Trophoblast cell (in vitro differentiated cells and primary cell): ENCODE measurements at regions not wholly inside any gene's neighbourhood (a gene's known extent, or its start where the extent isn't known, plus 50 kb on each side); places are given as distances from the start of the nearest gene placed in this dataset.
"Not testable (repeated sequence)": the region's sequence is repeated elsewhere in the genome, so short reads cannot be mapped to it uniquely, and the experiment has no call there.

ENCODE experiments used
- DNase-seq, 2 donors: peaks; one replicate each; pipeline ENCODE4 v3.0.0-alpha.2; 2016
- H2AFZ ChIP-seq: 2 replicates; pipeline ENCODE4 v1.6.1; 2013; ENCODE audit warnings: low read length, moderate library complexity, mild to moderate bottlenecking; ENCODE audit not compliant: insufficient read depth, poor library complexity
- H2AK5ac ChIP-seq: 2 replicates; pipeline ENCODE4 v1.6.1; 2013; ENCODE audit warnings: mild to moderate bottlenecking, low read length
- H2BK120ac ChIP-seq: 2 replicates; pipeline ENCODE4 v1.6.1; 2013; ENCODE audit warnings: low read length, mild to moderate bottlenecking, moderate library complexity; ENCODE audit not compliant: insufficient read depth, poor library complexity
- H2BK12ac ChIP-seq: 2 replicates; pipeline ENCODE4 v1.6.1; 2013; ENCODE audit warnings: mild to moderate bottlenecking, low read length, moderate library complexity
- H2BK5ac ChIP-seq: 2 replicates; pipeline ENCODE4 v1.6.1; 2013; ENCODE audit warnings: low read length, low read depth, moderate library complexity, mild to moderate bottlenecking; ENCODE audit not compliant: poor library complexity
- H3K14ac ChIP-seq: 2 replicates; pipeline ENCODE4 v1.6.1; 2013; ENCODE audit warnings: mild to moderate bottlenecking, low read length
- H3K18ac ChIP-seq: 2 replicates; pipeline ENCODE4 v1.6.1; 2013; ENCODE audit warnings: mild to moderate bottlenecking, low read length
- H3K23ac ChIP-seq: 2 replicates; pipeline ENCODE4 v1.6.1; 2013; ENCODE audit warnings: low read length
- H3K27ac ChIP-seq: 2 replicates; pipeline ENCODE4 v1.5.1; 2013; ENCODE audit warnings: low read depth, mild to moderate bottlenecking, inconsistent platforms, low read length, moderate library complexity
- H3K27me3 ChIP-seq: 2 replicates; pipeline ENCODE4 v1.6.1; 2013; ENCODE audit warnings: inconsistent platforms, mild to moderate bottlenecking, low read length, moderate library complexity; ENCODE audit not compliant: insufficient read depth
- H3K36me3 ChIP-seq, 2 experiments: 1 replicate in 1 of 2; 2 replicates in 1 of 2; pipeline ENCODE4 v1.6.1; 2013; ENCODE audit warnings: low read length in 2 of 2, mild to moderate bottlenecking in 2 of 2, moderate library complexity in 1 of 2; ENCODE audit not compliant: insufficient read depth in 2 of 2, control insufficient read depth in 1 of 2
- H3K4ac ChIP-seq: 2 replicates; pipeline ENCODE4 v1.6.1; 2013; ENCODE audit warnings: low read depth, mild to moderate bottlenecking, low read length, moderate library complexity
- H3K4me1 ChIP-seq, 2 experiments: 1 replicate in 1 of 2; 2 replicates in 1 of 2; pipeline ENCODE4 v1.6.1; 2013; ENCODE audit warnings: low read length in 2 of 2, mild to moderate bottlenecking in 2 of 2, moderate library complexity in 1 of 2; ENCODE audit not compliant: insufficient read depth in 2 of 2, control insufficient read depth in 1 of 2
- H3K4me2 ChIP-seq: 2 replicates; pipeline ENCODE4 v1.6.1; 2013; ENCODE audit warnings: inconsistent platforms, mild to moderate bottlenecking, low read length, moderate library complexity
- H3K4me3 ChIP-seq: 2 replicates; pipeline ENCODE4 v1.5.1; 2013; ENCODE audit warnings: mild to moderate bottlenecking, low read depth, low read length, inconsistent platforms
- H3K79me1 ChIP-seq: one replicate; pipeline ENCODE4 v1.6.1; 2013; ENCODE audit warnings: low read length
- H3K79me2 ChIP-seq: 2 replicates; pipeline ENCODE4 v1.6.1; 2013; ENCODE audit warnings: low read length, mild to moderate bottlenecking; ENCODE audit not compliant: control insufficient read depth, insufficient read depth, poor library complexity
- H3K9ac ChIP-seq: 2 replicates; pipeline ENCODE4 v1.6.1; 2013; ENCODE audit warnings: mild to moderate bottlenecking, low read length
- H3K9me3 ChIP-seq: 2 replicates; pipeline ENCODE4 v1.6.1; 2013; ENCODE audit warnings: low read depth, mild to moderate bottlenecking, control low read depth, inconsistent platforms, low read length; ENCODE audit not compliant: insufficient read depth
- H4K12ac ChIP-seq: 2 replicates; pipeline ENCODE4 v1.6.1; 2013; ENCODE audit warnings: low read depth, mild to moderate bottlenecking, low read length, moderate library complexity
- H4K8ac ChIP-seq: 2 replicates; pipeline ENCODE4 v1.6.1; 2013; ENCODE audit warnings: low read depth, mild to moderate bottlenecking, low read length, moderate library complexity
- H4K91ac ChIP-seq: one replicate; pipeline ENCODE4 v1.6.1; 2013; ENCODE audit warnings: low read depth, mild to moderate bottlenecking, low read length, moderate library complexity
- WGBS: extraction: QIAGEN DNeasy Blood & Tissue Kit; methylation state at CpG from one replicate; pipeline ENCODE4 v1.1.7; 2013; ENCODE audit warnings: missing lambda C conversion rate; ENCODE audit not compliant: insufficient read length, insufficient coverage; ENCODE audit errors: extremely low coverage; 5-methylcytosine and 5-hydroxymethylcytosine counted together

GRCh38 chr14:80300351-80300750 is 89.0 kb upstream of the DIO2 start:
- Histone ChIP-seq H2AK5ac (no peak overlapping the region), H3K79me1 (no peaks in the 10 kb centered on the region), H3K4me2 (no peak overlapping the region), H4K8ac (no peak overlapping the region), H3K4me3 (no peak overlapping the region), H3K9ac (no peak overlapping the region), H3K18ac (no peak overlapping the region), H3K23ac (no peak overlapping the region), H2AFZ (no peak overlapping the region), H3K27ac (no peak overlapping the region), H3K79me2 (no peaks in the 10 kb centered on the region), H3K4me1 (no peaks in the 10 kb centered on the region), H4K12ac (no peak overlapping the region), H3K36me3 (no peaks in the 10 kb centered on the region), H2BK12ac (no peak overlapping the region), H3K4ac (no peak overlapping the region), H2BK120ac (no peak overlapping the region), H2BK5ac (no peak overlapping the region), H3K9me3 (no peaks in the 10 kb centered on the region), H3K14ac (no peak overlapping the region), H3K27me3 (no peaks in the 10 kb centered on the region), H4K91ac (no peak overlapping the region)
- WGBS = no CpG with 5 or more reads among the region's 2 CpGs
- peak in 1 of 2 donors; percentile 14 for DNase-seq

GRCh38 chr14:80298491-80299017 is 87.2 kb upstream of the DIO2 start:
- WGBS = no CpG with 5 or more reads among the region's 8 CpGs
- no peak overlapping the region for H2BK12ac ChIP-seq
- H3K23ac ChIP-seq = no peak overlapping the region
- H3K27ac ChIP-seq = no peak overlapping the region
- DNase-seq = peak; percentile 84 to 93
- H4K12ac ChIP-seq = no peak overlapping the region
- H4K91ac ChIP-seq = no peak overlapping the region
- no peak overlapping the region for H3K4ac ChIP-seq
- no peaks in the 10 kb centered on the region for H3K79me1 ChIP-seq
- H3K4me3 ChIP-seq = no peak overlapping the region
- no peak overlapping the region for H2BK5ac ChIP-seq
- no peak overlapping the region for H3K9ac ChIP-seq
- H3K79me2 ChIP-seq = no peaks in the 10 kb centered on the region
- H2BK120ac ChIP-seq = no peak overlapping the region
- H3K4me2 ChIP-seq = no peak overlapping the region
- no peak overlapping the region for H4K8ac ChIP-seq
- H3K36me3 ChIP-seq = no peaks in the 10 kb centered on the region
- H3K27me3 ChIP-seq = no peaks in the 10 kb centered on the region
- no peaks in the 10 kb centered on the region for H3K9me3 ChIP-seq
- no peak overlapping the region for H2AK5ac ChIP-seq
- no peak overlapping the region for H2AFZ ChIP-seq
- H3K18ac ChIP-seq = no peak overlapping the region
- no peaks in the 10 kb centered on the region for H3K4me1 ChIP-seq
- no peak overlapping the region for H3K14ac ChIP-seq

GRCh38 chr14:80291101-80291500 is 79.8 kb upstream of the DIO2 start:
- no CpG with 5 or more reads among the region's 1 CpG for WGBS
- DNase-seq = no peak
- no peak overlapping the region for H4K12ac ChIP-seq
- H2BK12ac ChIP-seq = no peak overlapping the region
- H3K79me1 ChIP-seq = no peaks in the 10 kb centered on the region
- no peak overlapping the region for H2AFZ ChIP-seq
- H3K27ac ChIP-seq = no peak overlapping the region
- no peaks in the 10 kb centered on the region for H3K9me3 ChIP-seq
- H4K91ac ChIP-seq = no peak overlapping the region
- H3K4me2 ChIP-seq = no peak overlapping the region
- no peak overlapping the region for H3K23ac ChIP-seq
- H2BK120ac ChIP-seq = no peak overlapping the region
- no peak overlapping the region for H3K9ac ChIP-seq
- no peaks in the 10 kb centered on the region for H3K4me1 ChIP-seq
- no peaks in the 10 kb centered on the region for H3K79me2 ChIP-seq
- no peak overlapping the region for H3K4ac ChIP-seq
- H3K18ac ChIP-seq = no peak overlapping the region
- no peak overlapping the region for H2AK5ac ChIP-seq
- H2BK5ac ChIP-seq = no peak overlapping the region
- H3K14ac ChIP-seq = no peak overlapping the region
- H3K36me3 ChIP-seq = no peaks in the 10 kb centered on the region
- H4K8ac ChIP-seq = no peak overlapping the region
- no peaks in the 10 kb centered on the region for H3K27me3 ChIP-seq
- no peak overlapping the region for H3K4me3 ChIP-seq

GRCh38 chr14:80286744-80287143 is 75.4 kb upstream of the DIO2 start:
- not testable (repeated sequence) for H4K12ac ChIP-seq, H3K9ac ChIP-seq, H3K4ac ChIP-seq, H3K23ac ChIP-seq, H4K91ac ChIP-seq, H3K27ac ChIP-seq, H2AK5ac ChIP-seq, H3K14ac ChIP-seq, H3K9me3 ChIP-seq, H3K79me2 ChIP-seq, H3K36me3 ChIP-seq, H3K4me1 ChIP-seq, H4K8ac ChIP-seq, H2BK12ac ChIP-seq, H2AFZ ChIP-seq, H3K18ac ChIP-seq, DNase-seq, H3K4me2 ChIP-seq, H3K79me1 ChIP-seq, H3K27me3 ChIP-seq, H3K4me3 ChIP-seq, H2BK5ac ChIP-seq, H2BK120ac ChIP-seq
- WGBS = no CpG with 5 or more reads among the region's 27 CpGs
